ENCODE measurements at regions not wholly inside any gene's neighbourhood (a gene's known extent, or its start where the extent isn't known, plus 50 kb on each side); places are given as distances from the start of the nearest gene placed in this dataset.

DNA sequence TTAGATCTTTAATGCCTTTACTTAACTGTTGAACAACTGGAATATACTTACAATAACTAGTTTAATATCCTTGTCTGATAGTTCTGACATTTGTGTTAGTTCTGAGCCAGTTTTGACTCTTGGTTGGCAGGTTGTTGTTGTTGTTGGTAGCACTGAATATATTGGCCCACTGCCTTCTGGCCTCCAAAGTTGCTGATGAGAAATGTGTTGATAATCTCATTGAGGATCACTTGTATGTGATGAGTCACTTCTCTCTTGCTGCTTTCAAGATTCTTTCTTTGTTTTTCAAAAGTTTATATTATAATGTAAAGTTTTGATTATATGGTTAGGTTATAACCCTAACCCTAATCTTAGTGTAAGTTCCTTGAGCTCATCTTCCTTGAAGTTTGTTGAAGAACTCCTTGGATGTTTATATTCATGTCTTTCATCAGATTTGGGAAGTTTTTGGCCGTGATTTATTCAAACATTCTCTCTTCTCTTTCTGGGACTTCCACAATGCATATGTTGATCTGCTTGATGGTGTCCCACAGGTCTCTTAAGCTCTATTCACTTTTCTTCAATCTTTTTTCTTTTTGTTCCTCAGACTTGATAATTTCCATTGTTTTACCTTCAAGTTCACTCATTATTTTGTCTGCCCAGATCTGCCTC, 149.7 kb downstream of the FGF18 start:
- H4K20me1 ChIP-seq = no peaks in the 10 kb centered on the region
- H3K27ac ChIP-seq = no peak overlapping the region
- no peak overlapping the region for H3K9ac ChIP-seq
- no peak for TF ChIP-seq Cebpa-rat (IDR thresholded peaks at IDR 0.05)
- no peaks in the 10 kb centered on the region for H3K4me1 ChIP-seq
- H3K9me3 ChIP-seq = peaks cover 29% of the 10 kb centered on the region
- H3K4me3 ChIP-seq = no peak overlapping the region
- H3K27me3 ChIP-seq = no peaks in the 10 kb centered on the region
- no peak overlapping the region for H3K4me2 ChIP-seq
- H3K36me3 ChIP-seq = no peaks in the 10 kb centered on the region

- no peak for TF ChIP-seq Cebpa-rat (IDR thresholded peaks at IDR 0.05)
- no peaks in the 10 kb centered on the region for H3K36me3 ChIP-seq
- H3K4me1 ChIP-seq = no peaks in the 10 kb centered on the region
- peaks cover 29% of the 10 kb centered on the region for H3K9me3 ChIP-seq
- H3K4me2 ChIP-seq = no peak overlapping the region
- no peak overlapping the region for H3K27ac ChIP-seq
- H3K27me3 ChIP-seq = no peaks in the 10 kb centered on the region
- no peaks in the 10 kb centered on the region for H4K20me1 ChIP-seq
- no peak overlapping the region for H3K9ac ChIP-seq
- no peak overlapping the region for H3K4me3 ChIP-seq
Measured at GRCh38 chr5:171570244-171570825, 150.9 kb downstream of the FGF18 start.

DNA sequence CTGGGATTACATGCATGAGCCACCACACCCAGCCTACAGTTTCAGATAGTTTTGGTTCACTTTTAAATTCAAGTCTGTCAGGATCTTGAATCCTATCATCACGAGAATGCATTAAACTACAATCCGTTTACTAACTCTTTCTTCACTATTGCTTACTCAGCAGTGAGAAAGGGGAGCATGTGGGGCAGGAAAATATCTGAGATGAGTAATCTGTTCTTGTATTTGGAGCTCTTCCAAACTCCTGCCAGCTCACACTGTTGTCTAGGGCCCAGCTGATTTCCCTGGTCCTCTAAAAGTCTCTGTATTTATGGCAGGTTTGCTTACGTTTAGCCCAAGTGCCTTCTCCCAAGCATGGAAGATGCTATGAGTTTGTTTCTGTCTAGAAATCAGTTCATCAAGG, 152.2 kb downstream of the FGF18 start:
- TF ChIP-seq Cebpa-rat (IDR thresholded peaks at IDR 0.05) = no peak
- no peaks in the 10 kb centered on the region for H3K27me3 ChIP-seq
- no peaks in the 10 kb centered on the region for H3K4me1 ChIP-seq

GRCh38 chr5:171573021-171573420, 153.6 kb downstream of the FGF18 start:
- H3K27ac ChIP-seq = no peak overlapping the region
- H4K20me1 ChIP-seq = no peaks in the 10 kb centered on the region
- H3K4me1 ChIP-seq = peaks cover 4% of the 10 kb centered on the region
- no peaks in the 10 kb centered on the region for H3K36me3 ChIP-seq
- no peak overlapping the region for H3K4me3 ChIP-seq
- no peak overlapping the region for H3K9ac ChIP-seq
- H3K9me3 ChIP-seq = peaks cover 28% of the 10 kb centered on the region
- TF ChIP-seq Cebpa-rat (IDR thresholded peaks at IDR 0.05) = no peak
- no peak overlapping the region for H3K4me2 ChIP-seq
- H3K27me3 ChIP-seq = no peaks in the 10 kb centered on the region

More for the DNA sequence above, 152.2 kb downstream of the FGF18 start:
- H3K36me3 ChIP-seq = no peaks in the 10 kb centered on the region
- no peak overlapping the region for H3K27ac ChIP-seq
- no peak overlapping the region for H3K4me2 ChIP-seq
- no peak overlapping the region for H3K9ac ChIP-seq
- no peaks in the 10 kb centered on the region for H4K20me1 ChIP-seq
- peaks cover 28% of the 10 kb centered on the region for H3K9me3 ChIP-seq
- no peak overlapping the region for H3K4me3 ChIP-seq

GRCh38 chr5:171573451-171574225, 154.2 kb downstream of the FGF18 start:
- no peak overlapping the region for H3K9ac ChIP-seq

DNA sequence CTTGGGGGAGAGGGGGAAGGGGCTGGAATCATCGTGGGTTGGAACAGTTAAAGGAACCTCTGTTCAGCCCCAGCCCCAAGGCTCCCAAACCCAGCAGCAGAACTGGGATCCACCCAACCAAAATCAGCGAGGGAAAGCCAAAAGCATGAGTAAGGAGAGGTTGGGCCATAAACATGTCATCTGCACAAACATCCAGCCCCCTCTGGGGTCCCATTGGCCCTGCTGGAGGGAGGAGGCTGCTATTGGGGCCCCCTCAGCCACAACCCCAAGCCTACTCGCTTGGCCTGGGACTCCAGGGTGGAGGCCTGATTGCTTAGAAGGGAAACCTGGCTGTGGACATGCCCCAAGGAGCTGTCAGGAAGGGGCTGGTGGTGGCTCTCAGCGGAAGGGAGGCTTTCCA, 154.9 kb downstream of the FGF18 start:
- H3K9ac ChIP-seq = no peak overlapping the region
- no peak overlapping the region for H3K27ac ChIP-seq
- H3K9me3 ChIP-seq = peaks cover 15% of the 10 kb centered on the region
- H4K20me1 ChIP-seq = no peaks in the 10 kb centered on the region
- H3K4me2 ChIP-seq = no peak overlapping the region
- no peak overlapping the region for H3K4me3 ChIP-seq
- no peaks in the 10 kb centered on the region for H3K36me3 ChIP-seq
- TF ChIP-seq Cebpa-rat (IDR thresholded peaks at IDR 0.05) = no peak
- H3K4me1 ChIP-seq = peaks cover 13% of the 10 kb centered on the region
- no peaks in the 10 kb centered on the region for H3K27me3 ChIP-seq

More at GRCh38 chr5:171573451-171574225, 154.2 kb downstream of the FGF18 start:
- peaks cover 10% of the 10 kb centered on the region for H3K4me1 ChIP-seq
- no peaks in the 10 kb centered on the region for H4K20me1 ChIP-seq
- no peaks in the 10 kb centered on the region for H3K36me3 ChIP-seq
- no peak overlapping the region for H3K27ac ChIP-seq
- no peak for TF ChIP-seq Cebpa-rat (IDR thresholded peaks at IDR 0.05)
- peaks cover 22% of the 10 kb centered on the region for H3K9me3 ChIP-seq
- no peak overlapping the region for H3K4me3 ChIP-seq
- no peaks in the 10 kb centered on the region for H3K27me3 ChIP-seq
- no peak overlapping the region for H3K4me2 ChIP-seq

GRCh38 chr5:171575386-171575785, 155.9 kb downstream of the FGF18 start:
- Histone ChIP-seq H3K27me3 (no peaks in the 10 kb centered on the region), H3K4me3 (no peak overlapping the region), H3K27ac (no peak overlapping the region), H3K4me2 (no peak overlapping the region), H4K20me1 (no peaks in the 10 kb centered on the region), H3K9me3 (peaks cover 6% of the 10 kb centered on the region), H3K9ac (no peak overlapping the region), H3K36me3 (no peaks in the 10 kb centered on the region), H3K4me1 (peaks cover 13% of the 10 kb centered on the region)
- TF ChIP-seq Cebpa-rat (IDR thresholded peaks at IDR 0.05) = no peak

DNA sequence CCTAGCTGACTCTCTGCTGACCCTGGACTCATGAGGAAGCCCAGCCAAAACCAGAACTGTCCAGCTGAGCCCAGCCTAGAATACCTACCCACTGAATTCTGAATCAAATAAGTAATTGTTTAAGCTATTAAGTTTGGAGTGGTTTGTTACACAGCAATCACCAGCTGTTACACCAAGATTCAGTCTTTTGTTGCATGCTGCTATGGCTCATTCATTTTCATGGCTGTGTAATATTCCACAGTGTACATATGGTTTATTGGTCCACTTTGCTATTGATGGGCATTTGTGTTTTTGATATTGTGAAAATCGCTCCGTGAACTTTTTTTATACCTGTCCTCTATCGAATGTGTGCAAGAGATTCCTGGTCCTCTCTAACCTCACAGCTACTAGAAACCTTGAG, 156.4 kb downstream of the FGF18 start:
- no peak overlapping the region for H3K9ac ChIP-seq
- H3K27ac ChIP-seq = no peak overlapping the region
- H3K4me2 ChIP-seq = no peak overlapping the region
- H3K27me3 ChIP-seq = no peaks in the 10 kb centered on the region
- TF ChIP-seq Cebpa-rat (IDR thresholded peaks at IDR 0.05) = no peak
- H3K4me1 ChIP-seq = peaks cover 13% of the 10 kb centered on the region
- H3K4me3 ChIP-seq = no peak overlapping the region
- peaks cover 5% of the 10 kb centered on the region; the same call in 1 of the 2 replicates for H3K9me3 ChIP-seq
- H3K36me3 ChIP-seq = no peaks in the 10 kb centered on the region
- no peaks in the 10 kb centered on the region for H4K20me1 ChIP-seq

GRCh38 chr5:171577042-171577758, 157.8 kb downstream of the FGF18 start:
- Histone ChIP-seq H3K4me3 (no peak overlapping the region), H3K27me3 (no peaks in the 10 kb centered on the region), H3K4me1 (peaks cover 13% of the 10 kb centered on the region), H3K36me3 (no peaks in the 10 kb centered on the region), H3K27ac (no peak overlapping the region), H3K9ac (no peak overlapping the region), H3K9me3 (peaks cover 5% of the 10 kb centered on the region; the same call in 1 of the 2 replicates), H3K4me2 (no peak overlapping the region), H4K20me1 (no peaks in the 10 kb centered on the region)
- no peak for TF ChIP-seq Cebpa-rat (IDR thresholded peaks at IDR 0.05)
